ENCODE measurements at regions not wholly inside any gene's neighbourhood (a gene's known extent, or its start where the extent isn't known, plus 50 kb on each side); places are given as distances from the start of the nearest gene placed in this dataset.
A peak's percentile ranks its signal among the peaks of the same experiment; 100 is the strongest.
"Not testable (repeated sequence)": the region's sequence is repeated elsewhere in the genome, so short reads cannot be mapped to it uniquely, and the experiment has no call there.

DNA sequence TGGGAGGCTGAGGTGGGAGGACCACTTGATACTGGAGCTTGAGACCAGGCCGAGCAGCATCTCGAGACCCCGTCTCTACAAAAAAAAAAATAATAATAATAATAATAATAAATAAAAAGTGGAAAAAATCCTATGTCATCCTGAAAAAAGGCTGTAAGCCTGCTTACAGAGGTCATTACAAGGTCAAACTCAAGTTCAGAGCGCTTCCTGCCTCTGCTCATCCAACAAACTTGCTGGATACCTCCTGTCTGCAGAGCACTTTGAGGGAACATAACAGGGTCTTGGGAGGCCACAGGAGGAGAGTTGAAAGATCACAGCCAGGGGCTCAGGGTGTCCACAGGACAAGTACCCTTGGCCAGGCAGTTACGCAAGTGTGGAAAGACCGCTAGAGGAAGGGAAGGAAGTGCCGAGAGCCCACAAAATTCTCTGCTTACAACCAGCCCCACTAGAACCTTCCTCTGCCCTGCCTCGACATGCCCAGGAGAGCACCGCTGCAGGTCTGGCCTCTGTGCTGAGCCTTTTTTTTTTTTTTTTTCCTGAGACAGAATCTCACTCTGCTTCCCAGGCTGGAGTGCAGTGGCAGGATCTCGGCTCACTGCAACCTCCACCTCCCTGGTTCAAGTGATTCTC, 92.5 kb downstream of the NSUN5 start:
- DNase-seq; H3K27me3 Mint-ChIP-seq; H3K27ac ChIP-seq (ENCODE audit: low read depth, low read length); intact Hi-C loops (cut with micrococcal nuclease); H3K36me3 ChIP-seq (ENCODE audit: insufficient read depth, low read length); H3K27me3 ChIP-seq (ENCODE audit: insufficient read depth, low read length); H3K4me1 Mint-ChIP-seq; H3K4me3 ChIP-seq (ENCODE audit: low read length in 2 of 2); POLR2A ChIA-PET (ENCODE audit: partially characterized antibody); H3K4me3 Mint-ChIP-seq; H3K9me3 Mint-ChIP-seq; CTCF ChIA-PET (ENCODE audit: partially characterized antibody); H3K9me3 ChIP-seq (ENCODE audit: control insufficient read depth in 1 of 2, low read length in 2 of 2); H3K36me3 Mint-ChIP-seq; H3K27ac Mint-ChIP-seq; H3K4me1 ChIP-seq (ENCODE audit: insufficient read depth, low read length): not testable (repeated sequence)

DNA sequence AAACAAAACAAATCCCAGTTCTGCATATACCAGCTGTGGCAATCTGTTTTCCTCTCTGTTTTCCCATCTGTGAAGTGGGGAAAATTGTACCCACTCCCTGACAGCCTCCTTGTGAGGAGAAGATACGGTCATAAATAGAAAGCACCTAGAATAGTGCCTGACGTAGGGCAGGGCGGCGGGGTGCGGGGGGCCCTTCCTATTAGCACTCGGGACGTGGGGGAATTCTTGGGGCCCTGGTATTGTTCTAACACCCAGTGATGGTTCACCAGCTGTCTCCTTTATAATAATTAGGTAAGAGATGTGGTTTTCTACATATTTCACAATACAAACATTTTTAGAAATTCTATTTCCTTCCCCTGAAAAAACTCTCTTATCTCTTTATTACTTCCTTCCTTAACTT, 93.4 kb downstream of the NSUN5 start:
- H3K27me3 Mint-ChIP-seq; H3K4me3 ChIP-seq (ENCODE audit: low read length in 2 of 2); H3K9me3 Mint-ChIP-seq; H3K36me3 Mint-ChIP-seq; intact Hi-C loops (cut with micrococcal nuclease); H3K27ac Mint-ChIP-seq; H3K4me1 ChIP-seq (ENCODE audit: insufficient read depth, low read length); H3K4me3 Mint-ChIP-seq; H3K27ac ChIP-seq (ENCODE audit: low read depth, low read length); H3K36me3 ChIP-seq (ENCODE audit: insufficient read depth, low read length); POLR2A ChIA-PET (ENCODE audit: partially characterized antibody); CTCF ChIA-PET (ENCODE audit: partially characterized antibody); H3K27me3 ChIP-seq (ENCODE audit: insufficient read depth, low read length); H3K9me3 ChIP-seq (ENCODE audit: control insufficient read depth in 1 of 2, low read length in 2 of 2); H3K4me1 Mint-ChIP-seq; DNase-seq: not testable (repeated sequence)

DNA sequence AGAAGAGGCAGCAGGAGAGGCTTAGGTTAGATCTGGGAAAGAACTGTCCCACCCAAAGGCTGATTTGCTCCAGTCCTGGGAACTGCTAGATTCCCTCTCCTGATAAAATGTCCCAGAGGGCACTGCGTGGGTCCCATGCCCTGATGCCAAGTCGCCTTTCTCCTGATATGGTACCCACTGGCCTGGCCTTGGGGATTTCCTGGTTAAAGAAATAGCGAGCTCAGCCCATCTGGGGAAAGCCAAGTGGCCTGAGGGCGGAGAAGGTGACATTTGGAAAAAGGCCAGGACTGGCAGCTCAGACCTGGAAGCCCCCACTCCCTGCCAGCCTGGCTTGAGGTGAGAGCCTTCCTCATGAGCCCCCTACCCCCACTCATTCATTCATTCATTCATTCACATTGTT, 94.2 kb downstream of the NSUN5 start:
- peak in 1 of 5 donors; percentile 28 for DNase-seq
- H3K27me3 ChIP-seq (ENCODE audit: insufficient read depth, low read length); H3K4me3 Mint-ChIP-seq; H3K9me3 ChIP-seq (ENCODE audit: control insufficient read depth in 1 of 2, low read length in 2 of 2); H3K36me3 ChIP-seq (ENCODE audit: insufficient read depth, low read length); POLR2A ChIA-PET (ENCODE audit: partially characterized antibody); H3K27me3 Mint-ChIP-seq; CTCF ChIA-PET (ENCODE audit: partially characterized antibody); intact Hi-C loops (cut with micrococcal nuclease); H3K36me3 Mint-ChIP-seq; H3K4me3 ChIP-seq (ENCODE audit: low read length in 2 of 2); H3K9me3 Mint-ChIP-seq; H3K4me1 Mint-ChIP-seq; H3K4me1 ChIP-seq (ENCODE audit: insufficient read depth, low read length); H3K27ac Mint-ChIP-seq; H3K27ac ChIP-seq (ENCODE audit: low read depth, low read length): not testable (repeated sequence)

DNA sequence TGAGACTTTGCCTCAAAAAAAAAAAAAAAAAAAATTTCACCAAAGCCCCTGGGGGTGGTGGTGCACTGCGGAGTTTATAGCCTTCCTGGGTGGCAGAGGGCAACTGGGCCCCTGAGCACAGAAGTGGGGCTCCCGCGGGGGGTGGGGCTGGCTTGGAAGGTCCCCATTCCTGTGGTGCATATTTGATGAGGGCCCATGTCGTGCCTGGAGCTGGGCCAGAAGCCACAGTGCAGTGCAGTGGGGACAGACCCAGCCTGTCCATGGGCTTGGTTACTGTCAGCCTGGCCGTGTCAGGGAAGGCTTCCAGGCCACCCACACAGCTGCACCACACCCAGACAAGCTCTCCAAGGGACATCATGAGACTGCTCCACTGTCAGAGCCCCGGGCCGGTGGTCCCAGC, 95.5 kb downstream of the NSUN5 start:
- H3K27ac ChIP-seq (ENCODE audit: low read depth, low read length); CTCF ChIA-PET (ENCODE audit: partially characterized antibody); DNase-seq; H3K4me1 Mint-ChIP-seq; H3K36me3 Mint-ChIP-seq; H3K4me1 ChIP-seq (ENCODE audit: insufficient read depth, low read length); H3K9me3 ChIP-seq (ENCODE audit: control insufficient read depth in 1 of 2, low read length in 2 of 2); POLR2A ChIA-PET (ENCODE audit: partially characterized antibody); H3K36me3 ChIP-seq (ENCODE audit: insufficient read depth, low read length); H3K27me3 Mint-ChIP-seq; intact Hi-C loops (cut with micrococcal nuclease); H3K27me3 ChIP-seq (ENCODE audit: insufficient read depth, low read length); H3K9me3 Mint-ChIP-seq; H3K4me3 Mint-ChIP-seq; H3K27ac Mint-ChIP-seq; H3K4me3 ChIP-seq (ENCODE audit: low read length in 2 of 2): not testable (repeated sequence)

DNA sequence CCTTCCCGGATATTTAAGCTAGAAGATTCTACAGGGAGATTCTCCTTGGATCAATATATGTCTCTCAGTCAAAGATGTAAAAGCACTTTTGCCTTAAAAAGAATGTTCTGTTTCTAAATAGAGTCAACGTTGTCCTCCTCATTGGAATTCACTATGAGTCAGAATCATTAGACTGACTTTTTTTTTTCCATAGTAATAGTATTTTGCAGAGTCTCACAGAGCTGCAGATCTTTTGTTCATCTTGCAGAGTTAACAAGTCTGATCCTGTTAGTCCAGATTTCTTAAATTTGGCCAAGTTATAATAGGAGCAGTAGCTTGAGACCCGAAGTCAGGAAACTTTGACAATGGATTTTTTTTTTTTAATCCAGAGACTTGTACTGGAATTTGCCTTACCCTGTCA, 103.0 kb downstream of the NSUN5 start:
- H3K9me3 ChIP-seq (ENCODE audit: control insufficient read depth in 1 of 2, low read length in 2 of 2); DNase-seq; H3K4me3 Mint-ChIP-seq; H3K27me3 ChIP-seq (ENCODE audit: insufficient read depth, low read length); H3K36me3 ChIP-seq (ENCODE audit: insufficient read depth, low read length); H3K27ac ChIP-seq (ENCODE audit: low read depth, low read length); H3K4me1 Mint-ChIP-seq; H3K27ac Mint-ChIP-seq; CTCF ChIA-PET (ENCODE audit: partially characterized antibody); H3K4me3 ChIP-seq (ENCODE audit: low read length in 2 of 2); H3K36me3 Mint-ChIP-seq; intact Hi-C loops (cut with micrococcal nuclease); H3K27me3 Mint-ChIP-seq; POLR2A ChIA-PET (ENCODE audit: partially characterized antibody); H3K9me3 Mint-ChIP-seq; H3K4me1 ChIP-seq (ENCODE audit: insufficient read depth, low read length): not testable (repeated sequence)

DNA sequence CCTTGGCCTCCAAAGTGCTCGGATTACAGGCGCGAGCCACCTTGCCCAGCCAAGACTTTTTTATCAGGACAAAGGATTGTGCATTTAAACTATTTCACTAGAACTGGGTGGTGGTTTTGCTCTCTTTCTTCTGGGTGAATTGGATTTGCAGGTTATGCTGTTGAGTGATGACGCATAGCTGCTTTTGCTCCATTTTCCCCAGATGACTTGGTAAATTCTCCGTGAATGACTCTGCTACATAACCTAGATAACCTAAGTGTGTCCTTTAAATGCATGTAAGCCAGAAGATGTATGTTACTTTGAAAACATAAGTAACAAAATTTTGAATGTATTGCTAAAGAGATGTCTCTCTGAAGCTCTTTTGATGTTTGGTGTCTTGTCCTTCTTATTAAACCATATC, 103.7 kb downstream of the NSUN5 start:
- H3K9me3 ChIP-seq (ENCODE audit: control insufficient read depth in 1 of 2, low read length in 2 of 2); H3K9me3 Mint-ChIP-seq; H3K4me1 Mint-ChIP-seq; H3K27ac ChIP-seq (ENCODE audit: low read depth, low read length); H3K4me3 ChIP-seq (ENCODE audit: low read length in 2 of 2); POLR2A ChIA-PET (ENCODE audit: partially characterized antibody); H3K27me3 Mint-ChIP-seq; H3K36me3 ChIP-seq (ENCODE audit: insufficient read depth, low read length); H3K4me3 Mint-ChIP-seq; CTCF ChIA-PET (ENCODE audit: partially characterized antibody); H3K4me1 ChIP-seq (ENCODE audit: insufficient read depth, low read length); DNase-seq; H3K27me3 ChIP-seq (ENCODE audit: insufficient read depth, low read length); H3K36me3 Mint-ChIP-seq; intact Hi-C loops (cut with micrococcal nuclease): not testable (repeated sequence)
- H3K27ac Mint-ChIP-seq, result peak overlapping the region in 2 of 7 donors; percentile 2 to 4

DNA sequence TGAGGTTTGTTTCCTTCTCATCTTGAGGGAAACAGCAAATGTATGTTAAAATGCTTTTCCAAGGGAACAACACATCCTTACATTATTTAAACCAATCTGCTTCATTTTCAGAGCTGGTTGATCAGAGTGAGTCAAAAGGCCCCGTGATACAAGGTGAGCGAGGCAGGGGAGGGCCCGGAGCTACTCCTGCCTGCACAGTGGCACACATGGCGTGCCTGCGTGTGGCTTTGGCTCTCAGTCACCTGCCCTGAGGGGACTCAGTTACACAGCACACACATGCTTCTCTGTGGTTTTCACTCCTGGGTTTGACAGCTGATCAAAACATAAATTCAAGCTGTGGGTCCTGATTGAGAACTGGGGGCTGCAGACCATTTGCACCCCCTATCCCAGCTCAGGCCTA, 105.3 kb downstream of the NSUN5 start:
- H3K27ac Mint-ChIP-seq, result not testable (repeated sequence)

DNA sequence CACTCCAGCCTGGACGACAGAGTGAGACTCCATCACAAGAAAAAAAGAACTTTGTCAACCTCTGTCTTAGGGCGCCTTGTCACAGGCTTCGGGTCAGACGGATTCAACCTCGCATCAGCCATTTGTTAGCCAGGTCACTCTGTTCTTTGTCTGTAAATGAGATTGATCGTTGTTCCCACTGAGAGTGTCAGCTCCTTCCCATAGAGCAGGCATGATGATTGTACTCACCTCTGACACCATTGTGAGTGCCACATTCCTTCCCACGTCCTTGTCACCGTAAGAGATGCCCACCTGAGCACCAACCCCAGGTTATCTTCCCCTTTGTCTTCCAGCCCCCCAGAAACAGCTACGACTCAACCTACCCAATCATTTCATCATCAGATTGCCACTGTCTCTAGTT, 107.4 kb downstream of the NSUN5 start:
- H3K36me3 ChIP-seq (ENCODE audit: insufficient read depth, low read length); H3K9me3 Mint-ChIP-seq; DNase-seq; H3K36me3 Mint-ChIP-seq; POLR2A ChIA-PET (ENCODE audit: partially characterized antibody); H3K4me3 Mint-ChIP-seq; H3K27ac ChIP-seq (ENCODE audit: low read depth, low read length); H3K4me1 Mint-ChIP-seq; H3K4me1 ChIP-seq (ENCODE audit: insufficient read depth, low read length); H3K27me3 ChIP-seq (ENCODE audit: insufficient read depth, low read length); H3K9me3 ChIP-seq (ENCODE audit: control insufficient read depth in 1 of 2, low read length in 2 of 2); intact Hi-C loops (cut with micrococcal nuclease); H3K4me3 ChIP-seq (ENCODE audit: low read length in 2 of 2); CTCF ChIA-PET (ENCODE audit: partially characterized antibody); H3K27me3 Mint-ChIP-seq: not testable (repeated sequence)
- H3K27ac Mint-ChIP-seq, result peak overlapping the region in 1 of 7 donors; percentile 13

More for the DNA sequence above, 105.3 kb downstream of the NSUN5 start:
- H3K4me3 ChIP-seq (ENCODE audit: low read length in 2 of 2); H3K4me1 Mint-ChIP-seq; H3K9me3 ChIP-seq (ENCODE audit: control insufficient read depth in 1 of 2, low read length in 2 of 2); H3K36me3 Mint-ChIP-seq; CTCF ChIA-PET (ENCODE audit: partially characterized antibody); intact Hi-C loops (cut with micrococcal nuclease); DNase-seq; H3K27ac ChIP-seq (ENCODE audit: low read depth, low read length); H3K4me3 Mint-ChIP-seq; H3K27me3 Mint-ChIP-seq; H3K4me1 ChIP-seq (ENCODE audit: insufficient read depth, low read length); H3K27me3 ChIP-seq (ENCODE audit: insufficient read depth, low read length); POLR2A ChIA-PET (ENCODE audit: partially characterized antibody); H3K36me3 ChIP-seq (ENCODE audit: insufficient read depth, low read length); H3K9me3 Mint-ChIP-seq: not testable (repeated sequence)

All from CD4-positive, alpha-beta memory T cell (primary cell).